HS-5 (cell line): ENCODE measurements at regions not wholly inside any gene's neighbourhood (a gene's known extent, or its start where the extent isn't known, plus 50 kb on each side); places are given as distances from the start of the nearest gene placed in this dataset.
"Not testable (repeated sequence)": the region's sequence is repeated elsewhere in the genome, so short reads cannot be mapped to it uniquely, and the experiment has no call there.

Source experiments
- DNase-seq: peaks from one replicate; pipeline ENCODE4 v3.0.0-alpha.2; 2012; ENCODE audit warnings: low read depth

DNA sequence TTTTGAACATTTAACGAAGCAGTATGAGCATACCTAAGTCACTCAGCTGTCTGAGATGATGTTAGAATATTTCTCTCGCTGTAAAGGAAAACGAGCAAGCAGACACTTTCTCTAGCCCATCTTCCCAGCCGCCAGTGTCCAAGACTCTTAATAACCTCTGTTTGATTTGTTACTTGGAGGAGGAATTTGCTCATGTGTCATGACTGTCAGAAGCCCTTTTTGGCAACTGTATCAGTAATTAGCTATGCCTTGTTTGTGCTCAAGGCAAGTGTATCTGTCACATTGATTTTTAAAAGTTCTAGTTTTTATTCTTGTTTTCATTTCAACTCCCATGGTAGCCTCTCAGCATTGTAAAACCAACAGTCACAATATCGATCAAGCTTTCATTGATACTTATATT lies 828.4 kb upstream of the SLC10A2 start:
- no peak for DNase-seq

DNA sequence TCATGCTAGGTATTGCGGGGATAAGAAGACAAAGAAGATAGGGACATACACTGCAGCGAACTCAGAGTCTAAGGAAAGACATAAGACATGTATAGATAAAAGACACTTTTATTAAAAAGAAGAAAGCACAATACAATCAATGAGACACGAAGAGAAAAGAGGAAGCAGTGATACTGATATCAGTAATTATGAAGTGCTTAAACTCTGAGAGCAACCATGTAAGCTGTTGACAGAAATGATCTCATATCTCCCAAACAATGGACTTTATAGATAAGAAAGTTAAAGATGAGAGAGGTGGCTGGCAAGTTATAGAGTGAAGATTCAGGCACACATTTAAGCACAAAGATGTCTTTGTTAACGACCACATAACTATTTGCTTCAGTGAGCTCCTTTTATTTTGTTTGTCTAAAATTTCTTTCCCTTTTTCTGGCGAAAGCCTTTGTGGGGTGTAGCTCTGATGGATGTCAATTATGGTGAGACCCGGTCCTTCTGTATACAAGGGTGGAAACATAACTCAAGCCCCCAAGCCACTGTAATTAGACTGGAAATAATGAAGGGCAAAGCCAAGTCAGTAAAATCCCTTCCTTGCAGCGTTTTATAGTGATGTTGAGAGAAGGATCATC lies 818.0 kb upstream of the SLC10A2 start:
- no peak for DNase-seq

DNA sequence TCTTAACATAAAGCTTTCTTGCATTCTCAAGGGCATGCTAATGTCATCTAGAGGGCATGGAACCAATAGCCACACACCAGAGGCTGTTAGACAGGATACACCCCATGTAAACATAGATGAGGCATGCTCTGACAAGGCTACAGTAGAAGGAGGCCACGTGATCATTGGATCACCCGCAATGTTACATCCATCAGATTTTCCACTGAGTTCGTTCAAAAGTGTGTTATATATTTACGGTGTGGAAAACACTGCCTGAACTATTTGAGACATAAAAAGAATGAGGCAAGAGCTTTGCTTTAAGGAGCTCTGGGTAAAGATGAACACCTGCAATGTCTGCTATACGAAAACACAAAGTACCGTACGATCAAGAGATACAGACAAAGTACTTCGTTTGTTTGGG lies 817.5 kb upstream of the SLC10A2 start:
- DNase-seq = no peak

DNA sequence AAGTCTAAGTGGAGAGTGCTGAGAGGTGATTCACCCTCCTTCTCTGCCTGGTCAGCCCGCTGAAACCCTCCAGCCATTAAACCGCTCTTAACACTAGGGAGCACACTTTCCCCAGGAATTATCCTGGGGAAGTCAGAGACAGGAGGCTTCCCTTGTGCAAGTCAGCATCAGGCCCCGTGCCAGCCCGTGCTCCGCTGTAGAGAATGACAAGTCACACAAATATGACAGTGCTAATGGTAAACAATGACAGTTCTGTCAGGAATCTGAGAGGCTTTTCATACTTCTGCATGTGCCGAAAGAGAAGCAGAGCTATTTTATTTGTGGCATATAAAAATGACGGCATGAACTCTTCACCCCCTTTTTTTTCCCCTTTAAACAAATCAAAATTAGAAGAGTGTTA lies 816.9 kb upstream of the SLC10A2 start:
- peak; percentile 62 for DNase-seq

DNA sequence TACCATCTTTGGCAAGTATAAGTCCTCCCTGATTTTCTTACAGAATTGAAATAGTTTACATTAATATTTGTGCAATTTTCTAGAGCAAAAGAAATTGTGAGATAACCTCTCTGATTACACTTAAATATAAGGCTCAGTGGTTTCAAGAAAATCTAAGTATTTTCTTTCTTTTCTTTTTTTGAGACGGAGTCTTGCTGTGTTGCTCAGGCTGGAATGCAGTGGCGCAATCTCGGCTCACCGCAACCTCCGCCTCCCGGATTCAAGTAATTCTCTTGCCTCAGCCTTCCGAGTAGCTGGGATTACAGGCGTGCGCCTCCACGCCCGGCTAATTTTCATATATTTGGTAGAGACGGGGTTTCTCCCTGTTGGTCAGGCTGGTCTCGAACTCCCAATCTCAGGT lies 813.9 kb upstream of the SLC10A2 start:
- DNase-seq = not testable (repeated sequence)

DNA sequence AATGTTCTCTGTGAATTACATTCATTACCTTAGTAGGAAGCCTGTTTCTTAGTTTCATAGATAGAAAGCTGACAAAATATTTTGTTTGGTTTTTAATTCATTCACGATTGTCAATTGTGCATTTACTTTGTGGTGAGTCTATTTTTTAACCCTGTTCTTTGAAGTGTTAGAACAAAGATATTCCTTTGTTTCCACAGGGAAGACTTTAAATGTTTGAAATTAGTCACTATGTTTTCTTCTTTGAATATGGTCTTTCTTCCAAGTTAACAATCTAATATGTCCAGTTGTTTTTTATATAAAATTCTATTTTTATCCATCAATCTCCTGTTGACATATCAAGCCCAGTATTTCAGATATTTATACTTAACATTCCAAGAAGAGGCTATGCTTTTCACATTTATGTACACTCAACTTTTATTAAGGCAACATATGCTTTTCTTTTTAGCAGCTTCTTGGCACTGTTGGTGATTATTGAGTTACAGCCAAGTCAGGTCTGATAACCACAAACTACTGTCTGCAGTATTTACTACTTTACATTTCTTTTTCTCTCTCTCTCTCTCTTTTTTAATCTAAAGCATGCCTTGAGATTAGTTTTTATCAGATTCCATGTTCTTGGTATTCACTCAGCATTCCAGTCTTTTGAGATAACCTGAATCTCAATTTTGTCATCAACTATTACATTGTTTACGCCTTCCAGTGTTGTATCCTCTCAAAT lies 812.8 kb upstream of the SLC10A2 start:
- DNase-seq = no peak

DNA sequence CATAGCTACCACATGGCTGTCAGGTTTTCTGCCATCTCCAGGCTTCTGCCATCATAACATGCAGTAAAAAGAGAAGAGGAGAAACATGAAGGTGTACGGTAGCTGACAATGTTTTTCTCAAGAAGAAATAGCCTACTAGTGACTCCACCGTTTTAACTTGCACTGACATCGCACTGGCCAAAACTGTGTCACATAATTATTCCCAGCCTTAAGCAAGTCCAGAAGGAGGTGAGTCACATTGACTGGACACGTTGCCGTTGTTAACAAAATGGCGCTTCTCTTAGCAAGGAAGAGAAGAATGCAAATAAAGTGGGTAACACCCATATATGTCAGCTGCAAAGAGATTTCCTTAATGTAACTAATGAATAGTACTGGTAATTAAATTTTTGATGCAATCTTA lies 810.4 kb upstream of the SLC10A2 start:
- no peak for DNase-seq

DNA sequence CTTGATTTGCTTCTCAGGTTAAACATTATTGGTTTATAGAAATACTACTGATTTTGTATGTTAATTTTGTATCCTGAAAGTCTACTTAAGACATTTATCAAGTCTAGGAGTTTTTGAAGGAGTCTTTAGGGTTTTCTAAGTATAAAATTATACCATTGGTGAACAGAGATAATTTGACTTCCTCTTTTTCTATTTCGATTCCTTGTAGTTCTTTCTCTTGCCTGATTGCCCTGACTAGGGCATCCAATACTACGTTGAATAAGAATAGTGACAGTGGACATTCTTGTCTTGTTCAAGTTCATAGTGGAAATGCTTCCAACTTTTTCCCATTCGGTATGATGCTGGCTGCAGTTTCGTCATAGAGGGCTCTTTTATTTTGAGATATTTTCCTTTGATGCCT lies 807.5 kb upstream of the SLC10A2 start:
- DNase-seq = no peak

DNA sequence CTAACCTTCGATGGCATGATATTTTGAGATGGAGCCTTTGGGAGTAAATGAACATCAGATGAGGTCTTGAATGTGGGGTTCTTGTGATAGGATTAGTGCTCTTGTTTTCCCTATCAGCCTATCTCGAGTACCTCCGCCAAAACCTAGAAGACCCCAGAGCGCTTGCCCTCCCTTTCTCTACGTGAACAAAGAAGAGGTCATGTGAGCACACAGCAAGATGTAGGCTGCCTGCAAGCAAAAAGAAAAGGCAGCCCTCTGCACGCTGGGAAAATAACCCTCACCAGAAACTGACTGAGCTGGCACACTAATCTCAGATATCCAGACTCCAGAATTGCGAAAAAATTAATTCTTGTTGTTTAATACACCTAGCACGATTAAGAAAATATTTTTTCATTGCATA lies 799.8 kb upstream of the SLC10A2 start:
- DNase-seq = no peak

DNA sequence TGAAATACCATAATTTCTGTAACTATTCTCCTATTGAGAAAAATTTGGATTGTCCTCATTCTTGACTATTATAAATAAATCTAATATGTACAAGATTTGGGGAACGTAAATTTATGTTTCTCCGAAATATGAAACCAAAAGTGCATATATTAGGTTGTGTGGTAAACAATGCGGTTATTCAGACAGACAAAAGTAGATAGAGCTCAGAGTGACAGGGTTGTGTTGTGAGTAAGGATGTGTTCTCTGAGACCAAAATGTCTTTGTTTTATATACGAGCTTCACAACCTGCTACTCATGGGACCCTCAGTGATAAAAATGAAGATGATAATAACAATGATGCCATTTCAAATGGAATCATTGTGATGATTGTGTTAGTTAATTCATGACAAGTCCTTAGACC lies 796.3 kb upstream of the SLC10A2 start:
- DNase-seq = no peak

DNA sequence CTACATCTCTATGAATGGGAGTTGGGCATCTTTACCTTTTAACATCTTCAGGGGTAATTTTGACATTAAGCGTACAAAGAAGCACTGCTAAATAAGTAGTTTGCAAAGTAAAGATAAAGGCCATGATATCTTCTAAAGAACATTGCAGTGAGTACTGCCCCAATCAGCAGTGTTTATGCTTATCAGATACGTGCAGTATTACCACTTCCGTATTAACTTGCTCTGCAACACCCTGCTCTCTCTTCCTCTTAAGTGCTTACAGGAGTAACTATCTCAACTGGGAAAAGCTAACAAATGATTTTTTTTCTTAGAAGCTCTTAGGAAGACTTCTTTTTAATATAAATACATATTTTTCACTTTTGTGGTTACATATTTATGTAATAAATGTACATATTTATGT lies 793.7 kb upstream of the SLC10A2 start:
- DNase-seq = no peak

DNA sequence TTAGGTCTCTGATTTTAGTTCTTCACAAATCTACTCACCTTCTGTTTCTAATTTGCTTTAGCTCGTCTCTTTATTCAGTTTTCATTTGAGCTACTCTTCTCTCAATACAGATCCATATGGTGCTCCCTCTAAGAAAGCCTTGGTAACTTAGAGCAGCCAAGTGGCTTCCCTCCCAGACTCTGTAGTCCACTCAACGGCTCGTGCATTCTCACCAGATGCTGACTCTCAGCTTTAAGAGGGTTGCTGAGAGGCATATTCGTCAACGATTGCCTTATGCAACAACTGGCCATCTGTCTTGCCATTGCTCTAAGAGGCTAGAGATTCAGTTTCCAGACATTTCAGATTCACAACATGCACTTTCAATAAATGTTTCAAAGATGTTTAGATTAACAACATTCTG lies 785.8 kb upstream of the SLC10A2 start:
- no peak for DNase-seq

DNA sequence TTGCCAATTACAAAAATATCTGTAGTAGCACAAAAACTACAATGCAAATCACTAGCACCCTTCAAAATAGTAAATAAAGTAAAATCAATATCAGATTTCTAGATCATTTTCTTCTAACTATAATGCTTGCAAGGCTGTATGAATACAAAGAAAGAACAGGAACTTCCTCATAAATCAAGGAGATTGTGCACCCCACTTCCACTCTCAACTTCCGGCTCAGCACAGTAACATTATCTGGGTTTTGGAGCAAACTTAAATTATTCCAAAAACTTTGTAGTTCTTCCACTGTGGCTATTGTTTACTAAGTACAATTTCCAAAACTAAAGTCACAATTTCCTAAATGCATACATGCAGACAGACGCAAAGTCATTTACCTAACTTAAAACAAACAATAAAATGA lies 778.3 kb upstream of the SLC10A2 start:
- DNase-seq = no peak

DNA sequence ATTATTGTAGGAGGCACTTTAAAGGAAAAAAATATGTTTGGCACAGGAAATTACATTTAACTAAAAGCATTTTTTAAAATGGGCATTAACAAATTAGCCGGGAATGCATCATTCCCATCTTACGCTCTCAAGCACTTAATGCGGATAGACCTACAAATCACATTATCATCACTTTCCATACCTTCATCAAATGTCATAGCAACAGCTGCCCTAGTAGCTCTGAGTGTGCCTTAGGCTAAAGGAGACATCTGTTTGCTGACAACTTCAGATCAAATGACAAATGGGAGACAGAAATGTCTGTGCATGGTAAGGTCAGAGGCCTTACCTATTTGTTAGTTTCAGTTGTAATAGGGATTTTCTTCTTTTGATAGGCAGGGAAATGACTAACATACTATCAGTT lies 773.2 kb upstream of the SLC10A2 start:
- no peak for DNase-seq

DNA sequence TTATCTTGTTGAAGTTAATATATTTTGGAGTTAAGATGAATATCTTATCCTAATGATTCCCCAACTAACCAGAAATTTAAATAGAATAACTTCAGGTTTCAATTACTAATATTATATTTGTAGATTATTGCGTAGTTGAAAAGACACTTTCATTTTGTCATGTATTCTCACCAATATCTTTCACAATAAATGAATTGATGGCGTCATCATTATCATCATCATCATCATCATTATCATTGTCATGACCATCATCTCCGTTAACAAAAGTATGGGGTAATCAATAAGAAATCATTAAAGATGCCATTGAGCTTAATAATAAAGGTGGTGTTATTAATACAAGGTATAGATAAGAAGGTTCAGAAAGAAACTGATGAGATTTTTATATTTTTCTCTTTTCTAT lies 768.8 kb upstream of the SLC10A2 start:
- DNase-seq = no peak

DNA sequence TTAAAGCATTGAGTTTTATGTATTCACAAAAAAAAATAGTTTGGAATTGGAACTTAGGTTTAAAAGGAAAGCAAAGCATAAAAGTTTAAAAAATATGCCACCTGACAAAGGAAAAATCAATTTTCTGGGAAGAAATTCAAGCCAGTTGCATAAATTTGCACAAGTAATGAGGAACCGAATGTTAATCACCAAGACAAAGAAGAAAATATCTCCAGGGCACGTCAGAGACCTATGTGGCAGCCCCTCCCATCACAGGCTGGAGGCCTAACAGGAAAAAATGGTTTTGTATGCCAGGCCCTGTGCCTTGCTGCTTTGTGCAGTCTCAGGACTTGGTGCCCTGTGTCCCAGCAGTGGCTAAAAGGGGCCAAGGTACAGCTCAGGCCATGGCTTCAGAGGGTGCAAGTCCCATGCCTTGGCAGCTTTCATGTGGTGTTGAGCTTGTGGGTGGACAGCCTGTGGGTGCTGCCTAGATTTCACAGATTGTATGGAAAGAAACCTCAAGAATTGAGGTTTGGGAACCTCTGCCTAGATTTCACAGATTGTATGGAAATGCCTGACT lies 767.2 kb upstream of the SLC10A2 start:
- DNase-seq = no peak

DNA sequence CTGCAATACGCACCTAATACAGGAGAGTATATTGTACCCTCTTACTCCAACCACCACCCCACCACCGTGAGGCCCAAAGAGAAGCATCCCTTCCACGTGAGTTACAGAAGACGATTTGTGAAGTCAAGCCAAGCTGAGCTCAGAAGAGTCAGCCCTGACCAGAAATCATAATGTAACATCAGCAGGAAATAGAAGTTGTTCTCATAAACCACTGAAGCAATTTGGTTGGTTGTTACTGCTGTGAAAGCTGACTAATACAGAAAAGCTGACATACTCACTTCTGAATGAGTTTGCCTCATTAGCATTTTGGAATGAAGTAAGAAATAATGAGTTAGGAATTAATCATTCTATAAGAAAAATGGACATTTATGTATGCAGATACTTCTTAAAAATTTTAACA lies 749.4 kb upstream of the SLC10A2 start:
- DNase-seq = no peak

DNA sequence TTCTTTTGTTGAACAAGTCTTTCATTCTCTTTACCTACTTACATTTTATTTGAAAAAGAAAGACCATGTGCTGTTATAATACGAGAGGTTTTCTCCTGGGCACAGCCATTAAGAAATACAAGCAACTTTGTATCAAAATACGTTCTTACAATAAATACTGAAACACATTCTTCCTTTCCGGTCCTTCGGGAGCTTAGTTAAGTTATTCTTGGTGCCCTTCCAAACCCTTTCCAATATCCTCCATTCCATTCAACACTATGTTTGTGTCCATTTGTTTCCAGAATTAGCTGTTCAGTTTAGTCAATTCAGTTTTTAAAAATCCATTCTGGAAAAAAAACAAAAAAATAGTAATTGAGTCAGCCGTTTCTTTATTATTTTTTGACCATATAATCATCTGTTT lies 746.8 kb upstream of the SLC10A2 start:
- no peak for DNase-seq

DNA sequence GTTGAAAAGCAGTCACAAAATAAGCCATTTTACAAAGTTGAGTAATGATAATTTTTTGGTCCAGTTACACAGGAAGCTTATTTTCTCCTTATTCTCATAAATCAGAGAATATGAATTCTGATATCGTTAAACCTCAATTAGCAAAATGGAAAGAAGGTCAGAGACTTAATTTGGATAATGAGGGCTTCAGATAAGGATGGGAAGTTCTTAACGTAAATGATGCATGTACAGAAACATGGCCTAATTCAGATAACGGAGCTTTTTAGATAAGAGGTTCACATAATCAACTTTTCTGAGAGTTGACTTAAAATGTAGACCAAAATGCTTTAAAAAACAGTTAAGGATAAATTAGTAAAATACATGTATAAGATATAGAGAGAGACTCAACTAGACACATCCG lies 746.3 kb upstream of the SLC10A2 start:
- no peak for DNase-seq

DNA sequence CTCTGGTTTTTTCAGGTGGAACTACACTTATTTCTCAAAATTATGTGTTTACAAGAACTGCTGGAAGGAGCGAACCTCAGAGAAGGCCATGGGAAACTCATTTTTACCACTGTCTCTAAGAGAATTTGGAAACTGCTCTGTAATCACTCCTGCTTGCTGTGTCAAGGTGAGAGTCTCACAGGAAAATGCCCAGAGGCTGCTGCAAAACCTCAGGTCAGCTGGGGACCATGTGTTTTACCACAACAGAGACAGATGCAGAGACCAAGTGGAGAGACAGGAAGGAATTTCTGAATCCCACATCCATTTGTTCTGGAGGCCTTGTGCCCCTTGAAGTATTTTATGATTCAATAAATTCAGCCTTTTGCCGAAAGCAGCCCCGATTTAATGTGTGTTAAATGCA lies 743.8 kb upstream of the SLC10A2 start:
- no peak for DNase-seq

DNA sequence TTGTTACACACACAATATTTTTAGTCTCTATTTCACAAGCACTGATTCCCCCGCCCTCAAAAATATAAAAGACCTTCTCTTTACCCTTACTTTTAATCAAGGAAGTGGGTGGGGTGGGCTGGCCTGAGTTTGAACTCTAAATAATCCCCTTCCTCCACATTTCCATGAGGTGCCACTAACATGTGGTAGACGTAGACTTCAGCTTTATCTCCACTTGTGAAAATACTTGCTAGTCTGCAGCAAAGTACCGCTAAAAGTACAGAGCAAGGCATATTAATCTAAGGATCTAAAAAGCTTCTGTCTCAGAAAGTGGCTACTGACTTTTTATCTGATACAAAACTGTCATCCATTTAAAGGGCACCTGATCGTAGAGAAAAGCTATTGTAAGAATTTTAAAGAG lies 739.6 kb upstream of the SLC10A2 start:
- DNase-seq = no peak

DNA sequence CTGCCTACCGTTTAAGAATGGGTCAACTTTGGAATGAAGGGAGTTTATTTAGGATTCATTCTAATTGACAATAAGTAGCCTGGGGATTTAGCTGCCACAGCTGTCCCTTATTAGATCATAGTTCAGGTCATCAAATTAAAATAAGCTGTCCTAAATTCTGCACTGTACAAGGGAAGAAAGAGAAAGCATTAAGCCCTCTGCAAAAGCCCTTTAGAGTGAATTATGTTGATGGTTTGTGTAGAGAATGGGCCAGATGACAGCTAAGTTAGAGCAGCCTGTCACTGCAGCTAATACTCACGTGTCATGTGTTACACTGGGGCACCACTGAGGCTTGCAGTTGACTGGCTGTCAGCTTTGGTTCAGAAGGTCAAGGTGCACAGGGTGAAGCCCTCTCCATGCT lies 737.1 kb upstream of the SLC10A2 start:
- DNase-seq = no peak

DNA sequence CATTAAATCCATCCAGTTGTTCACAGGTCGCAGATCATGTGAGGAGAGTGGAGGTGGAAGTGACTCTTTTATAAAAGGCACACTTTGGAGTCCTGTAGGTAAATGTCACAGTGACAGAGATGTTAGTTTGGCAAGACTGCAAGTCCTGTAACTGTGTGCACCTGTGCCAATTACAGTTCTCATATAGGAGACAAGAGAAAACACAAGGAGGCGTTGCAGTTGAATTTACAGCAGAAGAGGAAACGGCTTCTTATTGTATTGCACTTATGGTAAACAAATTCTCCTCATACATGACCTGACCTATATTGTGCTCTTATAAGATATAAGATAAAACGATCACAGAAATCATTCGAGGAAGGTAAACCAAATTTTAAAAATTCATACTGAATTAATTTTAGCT lies 732.8 kb upstream of the SLC10A2 start:
- DNase-seq = no peak

DNA sequence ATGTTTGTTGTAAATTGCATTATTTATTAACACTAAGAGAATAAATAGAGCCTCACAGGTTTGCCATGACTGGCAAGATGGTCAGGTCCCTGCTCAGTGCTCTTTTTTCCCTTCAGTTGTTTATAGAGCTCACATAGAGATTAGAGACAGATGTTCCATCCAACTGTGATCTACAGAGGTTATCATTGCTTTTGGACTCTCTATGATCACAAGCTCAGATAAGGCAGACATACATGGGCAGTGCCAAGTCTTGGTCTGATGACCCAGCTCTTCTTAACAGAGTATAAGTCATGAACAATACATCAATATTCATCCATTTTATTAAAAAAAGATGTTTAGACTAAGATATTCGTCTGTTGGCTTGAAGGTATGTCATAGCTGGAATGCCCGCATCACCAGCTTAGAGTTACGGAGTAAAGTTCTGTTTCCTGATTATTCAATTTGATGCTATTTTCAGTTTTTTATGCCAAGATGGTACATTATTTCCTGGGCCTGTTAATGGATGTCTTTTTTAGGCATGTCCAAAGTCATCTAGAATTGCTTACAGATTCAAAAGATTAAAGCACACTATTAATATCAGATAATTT lies 729.8 kb upstream of the SLC10A2 start:
- no peak for DNase-seq
